ENCODE measurements at regions not wholly inside any gene's neighbourhood (a gene's known extent, or its start where the extent isn't known, plus 50 kb on each side); places are given as distances from the start of the nearest gene placed in this dataset.

GRCh38 chr4:14752341-14753046, 249.8 kb upstream of the CPEB2 start:
- H3K27ac Mint-ChIP-seq (ENCODE audit: unreplicated experiment) = no peak overlapping the region
- peaks cover 10% of the 10 kb centered on the region for H3K9me3 Mint-ChIP-seq (ENCODE audit: unreplicated experiment)
- H3K4me3 Mint-ChIP-seq (ENCODE audit: unreplicated experiment) = no peak overlapping the region
- DNase-seq (ENCODE audit: low spot score) = no peak
- TF ChIP-seq, protein P1, sequence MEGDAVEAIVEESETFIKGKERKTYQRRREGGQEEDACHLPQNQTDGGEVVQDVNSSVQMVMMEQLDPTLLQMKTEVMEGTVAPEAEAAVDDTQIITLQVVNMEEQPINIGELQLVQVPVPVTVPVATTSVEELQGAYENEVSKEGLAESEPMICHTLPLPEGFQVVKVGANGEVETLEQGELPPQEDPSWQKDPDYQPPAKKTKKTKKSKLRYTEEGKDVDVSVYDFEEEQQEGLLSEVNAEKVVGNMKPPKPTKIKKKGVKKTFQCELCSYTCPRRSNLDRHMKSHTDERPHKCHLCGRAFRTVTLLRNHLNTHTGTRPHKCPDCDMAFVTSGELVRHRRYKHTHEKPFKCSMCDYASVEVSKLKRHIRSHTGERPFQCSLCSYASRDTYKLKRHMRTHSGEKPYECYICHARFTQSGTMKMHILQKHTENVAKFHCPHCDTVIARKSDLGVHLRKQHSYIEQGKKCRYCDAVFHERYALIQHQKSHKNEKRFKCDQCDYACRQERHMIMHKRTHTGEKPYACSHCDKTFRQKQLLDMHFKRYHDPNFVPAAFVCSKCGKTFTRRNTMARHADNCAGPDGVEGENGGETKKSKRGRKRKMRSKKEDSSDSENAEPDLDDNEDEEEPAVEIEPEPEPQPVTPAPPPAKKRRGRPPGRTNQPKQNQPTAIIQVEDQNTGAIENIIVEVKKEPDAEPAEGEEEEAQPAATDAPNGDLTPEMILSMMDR (IDR thresholded peaks at IDR 0.05; ENCODE audit: unreplicated experiment) = no peak
- H3K27me3 Mint-ChIP-seq (ENCODE audit: unreplicated experiment) = no peaks in the 10 kb centered on the region
- peaks cover 14% of the 10 kb centered on the region for H3K36me3 Mint-ChIP-seq (ENCODE audit: low read depth, unreplicated experiment)
- no peaks in the 10 kb centered on the region for H3K4me1 Mint-ChIP-seq (ENCODE audit: unreplicated experiment)

DNA sequence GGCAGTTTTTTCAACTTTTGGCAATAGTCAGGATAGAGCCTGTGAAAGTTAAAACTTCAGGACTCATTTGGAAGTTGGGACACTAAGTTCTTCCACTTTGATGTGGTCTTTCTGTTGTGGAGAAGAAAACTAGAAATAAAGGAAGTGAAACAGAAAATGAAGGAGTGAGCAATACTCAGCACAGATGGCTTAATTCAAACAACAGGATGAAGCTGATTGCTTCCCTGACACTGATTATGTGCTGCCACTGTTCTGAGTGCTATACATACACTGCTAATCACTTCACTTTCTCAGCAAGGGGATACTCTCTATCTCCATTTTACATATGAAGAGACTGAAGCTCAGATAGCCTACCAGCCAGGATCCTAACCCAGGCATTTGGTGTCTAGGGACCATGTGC, 235.1 kb upstream of the CPEB2 start:
- Mint-ChIP-seq H3K9me3 (ENCODE audit: unreplicated experiment) (no peaks in the 10 kb centered on the region), H3K36me3 (ENCODE audit: low read depth, unreplicated experiment) (no peaks in the 10 kb centered on the region), H3K27ac (ENCODE audit: unreplicated experiment) (no peak overlapping the region), H3K4me1 (ENCODE audit: unreplicated experiment) (no peaks in the 10 kb centered on the region), H3K4me3 (ENCODE audit: unreplicated experiment) (no peak overlapping the region), H3K27me3 (ENCODE audit: unreplicated experiment) (peaks cover 2% of the 10 kb centered on the region)
- TF ChIP-seq, protein P1 (IDR thresholded peaks at IDR 0.05; ENCODE audit: unreplicated experiment) = no peak
- DNase-seq (ENCODE audit: low spot score) = no peak

DNA sequence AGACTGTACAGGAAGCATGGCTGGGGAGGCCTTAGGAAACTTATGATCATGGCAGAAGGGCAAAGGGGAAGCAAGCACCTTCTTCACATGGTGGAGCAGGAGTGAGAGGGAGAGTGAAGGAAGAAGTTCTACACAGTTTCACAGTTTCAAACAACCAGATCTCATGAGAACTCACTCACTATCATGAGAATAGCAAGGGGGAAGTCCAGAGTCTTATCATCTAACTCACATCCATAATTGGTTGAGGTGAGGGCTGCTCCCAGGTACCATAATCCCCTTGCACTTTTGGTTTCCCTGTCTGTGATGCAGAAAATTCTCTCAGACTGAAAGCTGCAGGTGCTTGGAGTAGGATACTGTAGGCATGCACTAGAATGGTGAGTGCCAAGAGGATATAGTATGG, 233.8 kb upstream of the CPEB2 start:
- Mint-ChIP-seq H3K4me3 (ENCODE audit: unreplicated experiment) (no peak overlapping the region), H3K27ac (ENCODE audit: unreplicated experiment) (no peak overlapping the region), H3K36me3 (ENCODE audit: low read depth, unreplicated experiment) (no peaks in the 10 kb centered on the region), H3K4me1 (ENCODE audit: unreplicated experiment) (no peaks in the 10 kb centered on the region), H3K9me3 (ENCODE audit: unreplicated experiment) (no peaks in the 10 kb centered on the region), H3K27me3 (ENCODE audit: unreplicated experiment) (peaks cover 2% of the 10 kb centered on the region)
- no peak for DNase-seq (ENCODE audit: low spot score)
- TF ChIP-seq, protein P1 (IDR thresholded peaks at IDR 0.05; ENCODE audit: unreplicated experiment) = no peak

GRCh38 chr4:14769993-14770392, 232.3 kb upstream of the CPEB2 start:
- TF ChIP-seq, protein P1 (IDR thresholded peaks at IDR 0.05; ENCODE audit: unreplicated experiment) = no peak

GRCh38 chr4:14771094-14771493, 231.2 kb upstream of the CPEB2 start:
- TF ChIP-seq, protein P1 (IDR thresholded peaks at IDR 0.05; ENCODE audit: unreplicated experiment) = no peak
- Mint-ChIP-seq H3K27ac (ENCODE audit: unreplicated experiment) (no peak overlapping the region), H3K4me3 (ENCODE audit: unreplicated experiment) (no peak overlapping the region), H3K36me3 (ENCODE audit: low read depth, unreplicated experiment) (no peaks in the 10 kb centered on the region), H3K9me3 (ENCODE audit: unreplicated experiment) (no peaks in the 10 kb centered on the region), H3K4me1 (ENCODE audit: unreplicated experiment) (no peaks in the 10 kb centered on the region), H3K27me3 (ENCODE audit: unreplicated experiment) (peaks cover 2% of the 10 kb centered on the region)
- DNase-seq (ENCODE audit: low spot score) = no peak

More at GRCh38 chr4:14769993-14770392, 232.3 kb upstream of the CPEB2 start:
- no peak for DNase-seq (ENCODE audit: low spot score)
- Mint-ChIP-seq H3K9me3 (ENCODE audit: unreplicated experiment) (no peaks in the 10 kb centered on the region), H3K4me3 (ENCODE audit: unreplicated experiment) (no peak overlapping the region), H3K27me3 (ENCODE audit: unreplicated experiment) (peaks cover 2% of the 10 kb centered on the region), H3K36me3 (ENCODE audit: low read depth, unreplicated experiment) (no peaks in the 10 kb centered on the region), H3K4me1 (ENCODE audit: unreplicated experiment) (no peaks in the 10 kb centered on the region), H3K27ac (ENCODE audit: unreplicated experiment) (no peak overlapping the region)
